Progenitor cell of endocrine pancreas (in vitro differentiated cells): ENCODE measurements at regions not wholly inside any gene's neighbourhood (a gene's known extent, or its start where the extent isn't known, plus 50 kb on each side); places are given as distances from the start of the nearest gene placed in this dataset.
A peak's percentile ranks its signal among the peaks of the same experiment; 100 is the strongest.

Experiments used
- DNase-seq: peaks from one replicate; pipeline ENCODE4 v3.0.0; 2021; ENCODE audit warnings: low spot score; ENCODE audit not compliant: unreplicated experiment
- H3K27ac Mint-ChIP-seq: 2 replicates; pipeline ENCODE4 v1.8.0; 2021; ENCODE audit warnings: mild to moderate bottlenecking, moderate library complexity, mixed read lengths
- H3K27me3 Mint-ChIP-seq: 2 replicates; pipeline ENCODE4 v1.8.0; 2021; ENCODE audit warnings: mixed read lengths
- H3K36me3 Mint-ChIP-seq: 2 replicates; pipeline ENCODE4 v1.8.0; 2022; ENCODE audit warnings: mixed read lengths; ENCODE audit not compliant: insufficient read depth
- H3K4me1 Mint-ChIP-seq: 2 replicates; pipeline ENCODE4 v1.8.0; 2021; ENCODE audit warnings: low read depth, mixed read lengths
- H3K4me3 Mint-ChIP-seq: 2 replicates; pipeline ENCODE4 v1.8.0; 2021; ENCODE audit warnings: low read depth, mild to moderate bottlenecking, moderate library complexity, mixed read lengths
- H3K9me3 Mint-ChIP-seq: 2 replicates; pipeline ENCODE4 v1.8.0; 2021; ENCODE audit warnings: low read depth, mixed read lengths
- TF ChIP-seq, protein P1 (sequence below): fragments of 200-600 bp; sonication (generic); IDR thresholded peaks from one replicate; pipeline ENCODE4 v1.5.0; 2021; ENCODE audit warnings: antibody characterized with exemption, mild to moderate bottlenecking; ENCODE audit not compliant: unreplicated experiment

DNA sequence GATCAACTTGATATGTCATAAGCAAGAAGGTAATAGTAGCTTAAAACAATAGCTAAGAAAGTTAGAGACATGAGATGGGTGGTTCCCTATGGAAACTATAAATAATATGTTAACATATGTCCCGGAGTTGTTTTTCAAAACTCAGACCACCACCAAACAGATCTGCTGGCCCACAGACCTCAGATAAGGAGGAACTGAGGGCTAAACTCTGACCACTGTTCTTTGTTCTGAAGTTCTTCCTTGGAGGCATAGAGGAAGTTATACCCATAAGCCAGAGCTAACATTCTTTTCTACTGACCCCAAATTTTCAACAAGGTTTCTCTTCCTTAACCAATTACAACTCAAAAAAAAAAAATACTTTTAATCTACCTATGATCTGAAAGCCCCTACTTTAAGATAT is 156.1 kb upstream of the FSCB start:
- H3K4me3 Mint-ChIP-seq: no peak overlapping the region
- H3K27ac Mint-ChIP-seq: no peak overlapping the region
- no peaks in the 10 kb centered on the region for H3K36me3 Mint-ChIP-seq
- TF ChIP-seq, protein P1, sequence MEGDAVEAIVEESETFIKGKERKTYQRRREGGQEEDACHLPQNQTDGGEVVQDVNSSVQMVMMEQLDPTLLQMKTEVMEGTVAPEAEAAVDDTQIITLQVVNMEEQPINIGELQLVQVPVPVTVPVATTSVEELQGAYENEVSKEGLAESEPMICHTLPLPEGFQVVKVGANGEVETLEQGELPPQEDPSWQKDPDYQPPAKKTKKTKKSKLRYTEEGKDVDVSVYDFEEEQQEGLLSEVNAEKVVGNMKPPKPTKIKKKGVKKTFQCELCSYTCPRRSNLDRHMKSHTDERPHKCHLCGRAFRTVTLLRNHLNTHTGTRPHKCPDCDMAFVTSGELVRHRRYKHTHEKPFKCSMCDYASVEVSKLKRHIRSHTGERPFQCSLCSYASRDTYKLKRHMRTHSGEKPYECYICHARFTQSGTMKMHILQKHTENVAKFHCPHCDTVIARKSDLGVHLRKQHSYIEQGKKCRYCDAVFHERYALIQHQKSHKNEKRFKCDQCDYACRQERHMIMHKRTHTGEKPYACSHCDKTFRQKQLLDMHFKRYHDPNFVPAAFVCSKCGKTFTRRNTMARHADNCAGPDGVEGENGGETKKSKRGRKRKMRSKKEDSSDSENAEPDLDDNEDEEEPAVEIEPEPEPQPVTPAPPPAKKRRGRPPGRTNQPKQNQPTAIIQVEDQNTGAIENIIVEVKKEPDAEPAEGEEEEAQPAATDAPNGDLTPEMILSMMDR: no peak
- peaks cover 4% of the 10 kb centered on the region for H3K9me3 Mint-ChIP-seq
- H3K4me1 Mint-ChIP-seq: peaks cover 12% of the 10 kb centered on the region
- no peaks in the 10 kb centered on the region for H3K27me3 Mint-ChIP-seq
- DNase-seq: no peak

DNA sequence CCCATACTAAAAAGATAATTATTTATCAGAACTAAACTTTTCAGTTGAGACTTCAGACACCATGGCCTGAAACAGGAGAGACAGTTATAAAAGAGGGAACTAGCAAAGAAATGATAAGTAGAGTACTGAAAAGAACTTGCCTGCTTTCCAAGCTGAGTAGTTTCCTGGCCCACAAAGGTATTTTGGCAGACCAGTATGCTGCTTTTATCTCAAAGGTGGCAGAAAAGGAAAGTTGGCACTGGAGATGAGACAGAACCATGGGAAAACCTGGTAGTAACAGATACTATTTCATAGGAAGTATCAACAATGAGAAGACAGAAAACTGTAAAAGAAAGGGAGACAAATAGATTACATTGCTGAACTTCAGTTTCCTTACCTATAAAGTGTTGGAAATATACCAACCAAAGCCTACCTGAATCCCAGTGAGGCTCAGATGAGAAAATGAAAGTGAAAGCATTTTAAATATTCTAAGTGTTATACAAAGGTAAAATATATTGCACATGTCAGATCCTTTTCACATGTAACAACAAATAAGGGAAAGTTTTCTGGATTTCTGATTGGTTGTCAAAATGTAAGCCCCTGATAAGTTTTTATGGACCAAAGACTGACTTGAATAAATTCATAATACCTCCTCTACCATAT is 155.3 kb upstream of the FSCB start:
- Mint-ChIP-seq H3K4me3 (no peak overlapping the region), H3K27me3 (no peaks in the 10 kb centered on the region), H3K4me1 (peaks cover 19% of the 10 kb centered on the region), H3K9me3 (peaks cover 4% of the 10 kb centered on the region), H3K27ac (no peak overlapping the region), H3K36me3 (no peaks in the 10 kb centered on the region)
- TF ChIP-seq, protein P1: no peak
- no peak for DNase-seq

DNA sequence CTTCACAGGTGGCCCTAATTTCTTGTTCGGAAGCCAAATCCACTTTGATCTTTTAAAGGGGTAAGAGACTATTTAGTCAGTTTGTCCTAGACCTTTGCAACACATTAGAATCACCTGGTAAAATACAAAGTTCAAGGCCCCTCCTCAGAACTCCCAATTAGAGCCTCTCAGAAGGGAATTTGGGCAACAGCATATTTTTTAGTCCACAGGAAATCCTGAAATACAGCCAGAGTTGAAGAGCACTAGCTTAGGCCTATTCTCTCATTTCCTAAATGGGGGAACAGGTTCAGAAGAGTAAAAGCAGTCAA is 151.3 kb upstream of the FSCB start:
- H3K9me3 Mint-ChIP-seq: no peaks in the 10 kb centered on the region
- H3K36me3 Mint-ChIP-seq: no peaks in the 10 kb centered on the region
- H3K27ac Mint-ChIP-seq: no peak overlapping the region
- H3K4me3 Mint-ChIP-seq: no peak overlapping the region
- no peak for DNase-seq
- H3K27me3 Mint-ChIP-seq: no peaks in the 10 kb centered on the region
- TF ChIP-seq, protein P1: no peak
- H3K4me1 Mint-ChIP-seq: peaks cover 22% of the 10 kb centered on the region

DNA sequence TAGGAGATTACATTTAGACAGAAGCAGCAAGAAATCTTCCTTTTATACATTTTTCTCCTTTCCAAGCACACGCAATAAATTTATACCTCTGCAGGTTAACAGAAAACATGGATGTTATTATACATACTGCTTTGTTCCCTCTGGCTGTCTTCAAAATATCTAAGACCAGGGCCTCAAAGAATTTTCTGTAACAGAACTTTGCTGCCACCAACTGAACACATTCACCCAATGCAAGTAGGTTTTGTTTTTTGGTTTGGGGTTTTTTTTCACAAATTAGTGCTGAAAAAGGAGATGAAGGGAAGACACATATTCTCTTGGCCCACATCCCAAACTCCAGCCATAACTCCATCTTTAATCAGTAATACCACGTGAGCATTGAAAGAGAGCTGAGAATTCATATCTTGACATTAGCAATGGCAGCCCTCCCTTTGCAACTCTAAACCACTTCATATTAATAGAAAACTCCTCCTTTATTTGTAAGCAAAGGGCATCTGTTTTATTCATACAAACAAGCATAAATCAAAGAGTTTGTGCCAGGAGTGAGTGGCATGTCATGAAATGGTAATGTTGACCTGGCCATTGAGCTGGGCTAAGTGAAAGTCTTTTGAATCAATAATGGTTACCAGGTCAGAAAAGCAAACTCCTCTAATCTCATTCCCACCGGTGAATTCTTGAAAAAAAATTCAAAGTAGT is 150.8 kb upstream of the FSCB start:
- no peak for DNase-seq
- peaks cover 22% of the 10 kb centered on the region for H3K4me1 Mint-ChIP-seq
- H3K36me3 Mint-ChIP-seq: no peaks in the 10 kb centered on the region
- peak overlapping the region; percentile 33 for H3K27ac Mint-ChIP-seq
- no peak overlapping the region for H3K4me3 Mint-ChIP-seq
- no peaks in the 10 kb centered on the region for H3K27me3 Mint-ChIP-seq
- TF ChIP-seq, protein P1: peak; percentile 61
- H3K9me3 Mint-ChIP-seq: no peaks in the 10 kb centered on the region

DNA sequence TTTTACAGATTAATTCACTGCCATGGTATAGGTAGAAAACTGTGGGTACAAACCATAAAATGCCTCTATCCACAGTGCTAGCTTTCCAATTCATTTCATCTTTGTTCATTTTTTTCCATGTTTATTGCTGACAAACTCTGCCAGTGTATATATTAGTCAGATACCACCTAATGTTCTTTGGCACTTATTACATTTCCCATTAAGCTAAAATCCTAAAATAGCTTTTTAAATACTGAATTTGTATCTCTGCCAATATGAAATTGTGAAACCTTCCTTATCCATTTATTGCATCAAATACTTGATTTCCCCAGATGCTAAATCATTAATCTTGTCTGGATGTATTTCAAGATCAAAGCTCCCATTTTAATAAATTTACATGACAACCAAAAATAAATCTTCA is 150.1 kb upstream of the FSCB start:
- no peak overlapping the region for H3K4me3 Mint-ChIP-seq
- H3K36me3 Mint-ChIP-seq: no peaks in the 10 kb centered on the region
- no peak overlapping the region for H3K27ac Mint-ChIP-seq
- peaks cover 22% of the 10 kb centered on the region for H3K4me1 Mint-ChIP-seq
- no peak for DNase-seq
- TF ChIP-seq, protein P1: no peak
- no peaks in the 10 kb centered on the region for H3K9me3 Mint-ChIP-seq
- H3K27me3 Mint-ChIP-seq: no peaks in the 10 kb centered on the region
